GM21390 (cell line): ENCODE measurements at regions not wholly inside any gene's neighbourhood (a gene's known extent, or its start where the extent isn't known, plus 50 kb on each side); places are given as distances from the start of the nearest gene placed in this dataset.

ENCODE experiments used
- ATAC-seq: cut with Tn5 transposase; IDR thresholded peaks from one replicate; pipeline ENCODE4 v1.9.1; 2021; ENCODE audit not compliant: unreplicated experiment

- ATAC-seq = no peak
These were observed 281.7 kb upstream of the ROPN1 start for GRCh38 chr3:124273651-124274050.

GRCh38 chr3:124274051-124274450, 282.1 kb upstream of the ROPN1 start:
- ATAC-seq = no peak

- ATAC-seq = no peak
These were observed 283.5 kb upstream of the ROPN1 start for GRCh38 chr3:124275412-124275811.

- no peak for ATAC-seq
These were observed 284.2 kb upstream of the ROPN1 start for GRCh38 chr3:124276133-124276532.

GRCh38 chr3:124276539-124277143, 284.7 kb upstream of the ROPN1 start:
- ATAC-seq = no peak

GRCh38 chr3:124277144-124277890, 285.4 kb upstream of the ROPN1 start:
- ATAC-seq = no peak

- no peak for ATAC-seq
These were observed 289.8 kb upstream of the ROPN1 start for GRCh38 chr3:124281453-124282316.

- ATAC-seq = no peak
These were observed 291.1 kb upstream of the ROPN1 start for GRCh38 chr3:124282751-124283651.

GRCh38 chr3:124283652-124284023, 291.7 kb upstream of the ROPN1 start:
- ATAC-seq = no peak

- no peak for ATAC-seq
These were observed 297.1 kb upstream of the ROPN1 start for GRCh38 chr3:124288996-124289395.

- no peak for ATAC-seq
These were observed 299.1 kb upstream of the ROPN1 start for GRCh38 chr3:124291008-124291407.

GRCh38 chr3:124292329-124292728, 300.4 kb upstream of the ROPN1 start:
- ATAC-seq = no peak

GRCh38 chr3:124293584-124293983, 301.7 kb upstream of the ROPN1 start:
- ATAC-seq = no peak

- ATAC-seq = no peak
These were observed 303.4 kb upstream of the ROPN1 start for GRCh38 chr3:124295362-124295761.

- ATAC-seq = no peak
These were observed 304.5 kb upstream of the ROPN1 start for GRCh38 chr3:124296406-124296805.

- ATAC-seq = no peak
These were observed 305.4 kb upstream of the ROPN1 start for GRCh38 chr3:124297062-124297980.

GRCh38 chr3:124298301-124298700, 306.4 kb upstream of the ROPN1 start:
- no peak for ATAC-seq

GRCh38 chr3:124298951-124299350, 307.0 kb upstream of the ROPN1 start:
- ATAC-seq = no peak

GRCh38 chr3:124299831-124300230, 307.9 kb upstream of the ROPN1 start:
- ATAC-seq = no peak

GRCh38 chr3:124300416-124300815, 308.5 kb upstream of the ROPN1 start:
- ATAC-seq = no peak
